ENCODE measurements at regions not wholly inside any gene's neighbourhood (a gene's known extent, or its start where the extent isn't known, plus 50 kb on each side); places are given as distances from the start of the nearest gene placed in this dataset.

GRCh38 chr16:64579712-64580111 lies 542.2 kb downstream of the CDH11 start:
- Histone ChIP-seq H3K9me3 (replicated peaks; ENCODE audit: insufficient read depth, low read length) (no peaks in the 10 kb centered on the region), H4K20me1 (ENCODE audit: insufficient read depth, low read length) (no peaks in the 10 kb centered on the region), H3K9ac (ENCODE audit: low read length) (no peak overlapping the region), H2AFZ (ENCODE audit: low read length) (no peak overlapping the region), H3K79me2 (ENCODE audit: low read length) (no peaks in the 10 kb centered on the region), H3K4me2 (ENCODE audit: low read depth, low read length) (no peak overlapping the region), H3K36me3 (replicated peaks; ENCODE audit: insufficient read depth, low read length) (no peaks in the 10 kb centered on the region), H3K4me3 (ENCODE audit: low read length) (no peak overlapping the region), H3K9me2 (replicated peaks; ENCODE audit: insufficient read depth, low read length) (no peaks in the 10 kb centered on the region), H3K27me3 (replicated peaks; ENCODE audit: insufficient read depth, low read length) (no peaks in the 10 kb centered on the region), H3K27ac (ENCODE audit: low read length) (no peak overlapping the region), H3F3A (ENCODE audit: insufficient read depth, low read length) (no peaks in the 10 kb centered on the region), H3K4me1 (ENCODE audit: low read length) (no peaks in the 10 kb centered on the region)
- DNase-seq = no peak
- TF ChIP-seq EZH2 (optimal IDR thresholded peaks at IDR 0.05; ENCODE audit: low read depth, low read length) (no peak), EZH2phosphoT487 (IDR thresholded peaks at IDR 0.05; ENCODE audit: low read length) (no peak), CTCF (IDR thresholded peaks at IDR 0.05; ENCODE audit: low read length) (no peak)

GRCh38 chr16:64545768-64546167 lies 576.1 kb downstream of the CDH11 start:
- H3K36me3 ChIP-seq (replicated peaks; ENCODE audit: insufficient read depth, low read length) = no peaks in the 10 kb centered on the region
- no peaks in the 10 kb centered on the region for H3K79me2 ChIP-seq (ENCODE audit: low read length)
- TF ChIP-seq EZH2phosphoT487 (IDR thresholded peaks at IDR 0.05; ENCODE audit: low read length) (no peak), CTCF (IDR thresholded peaks at IDR 0.05; ENCODE audit: low read length) (no peak), EZH2 (optimal IDR thresholded peaks at IDR 0.05; ENCODE audit: low read depth, low read length) (no peak)
- no peak overlapping the region for H3K27ac ChIP-seq (ENCODE audit: low read length)
- no peaks in the 10 kb centered on the region for H3K27me3 ChIP-seq (replicated peaks; ENCODE audit: insufficient read depth, low read length)
- no peak for DNase-seq
- H2AFZ ChIP-seq (ENCODE audit: low read length) = no peak overlapping the region
- H3K9me3 ChIP-seq (replicated peaks; ENCODE audit: insufficient read depth, low read length) = no peaks in the 10 kb centered on the region
- H3K4me3 ChIP-seq (ENCODE audit: low read length) = no peak overlapping the region
- H3K4me2 ChIP-seq (ENCODE audit: low read depth, low read length) = no peak overlapping the region
- no peaks in the 10 kb centered on the region for H3F3A ChIP-seq (ENCODE audit: insufficient read depth, low read length)
- no peak overlapping the region for H3K9ac ChIP-seq (ENCODE audit: low read length)
- H3K4me1 ChIP-seq (ENCODE audit: low read length) = 0 out of 2 replicates have a peak, but pooled peaks cover 4% of the 10 kb centered on the region
- H3K9me2 ChIP-seq (replicated peaks; ENCODE audit: insufficient read depth, low read length) = no peaks in the 10 kb centered on the region; the same call in 1 of the 2 replicates
- no peaks in the 10 kb centered on the region for H4K20me1 ChIP-seq (ENCODE audit: insufficient read depth, low read length)

GRCh38 chr16:64544859-64545258 lies 577.0 kb downstream of the CDH11 start:
- DNase-seq = no peak
- H2AFZ ChIP-seq (ENCODE audit: low read length) = no peak overlapping the region
- H3F3A ChIP-seq (ENCODE audit: insufficient read depth, low read length) = no peaks in the 10 kb centered on the region
- H3K4me1 ChIP-seq (ENCODE audit: low read length) = 0 out of 2 replicates have a peak, but pooled peaks cover 4% of the 10 kb centered on the region
- TF ChIP-seq CTCF (IDR thresholded peaks at IDR 0.05; ENCODE audit: low read length) (no peak), EZH2phosphoT487 (IDR thresholded peaks at IDR 0.05; ENCODE audit: low read length) (no peak), EZH2 (optimal IDR thresholded peaks at IDR 0.05; ENCODE audit: low read depth, low read length) (no peak)
- H3K4me3 ChIP-seq (ENCODE audit: low read length) = no peak overlapping the region
- H4K20me1 ChIP-seq (ENCODE audit: insufficient read depth, low read length) = no peaks in the 10 kb centered on the region
- H3K9ac ChIP-seq (ENCODE audit: low read length) = no peak overlapping the region
- no peaks in the 10 kb centered on the region for H3K9me3 ChIP-seq (replicated peaks; ENCODE audit: insufficient read depth, low read length)
- no peaks in the 10 kb centered on the region; the same call in 1 of the 2 replicates for H3K9me2 ChIP-seq (replicated peaks; ENCODE audit: insufficient read depth, low read length)
- H3K27ac ChIP-seq (ENCODE audit: low read length) = no peak overlapping the region
- H3K79me2 ChIP-seq (ENCODE audit: low read length) = no peaks in the 10 kb centered on the region
- H3K36me3 ChIP-seq (replicated peaks; ENCODE audit: insufficient read depth, low read length) = no peaks in the 10 kb centered on the region
- H3K27me3 ChIP-seq (replicated peaks; ENCODE audit: insufficient read depth, low read length) = no peaks in the 10 kb centered on the region
- no peak overlapping the region for H3K4me2 ChIP-seq (ENCODE audit: low read depth, low read length)
